HFF-Myc (cell line): ENCODE measurements at regions not wholly inside any gene's neighbourhood (a gene's known extent, or its start where the extent isn't known, plus 50 kb on each side); places are given as distances from the start of the nearest gene placed in this dataset.

ENCODE experiments used
- DNase-seq: peaks from one replicate; pipeline ENCODE4 v3.0.0-alpha.2; 2011; ENCODE audit warnings: low read depth; ENCODE audit errors: extremely low read depth
- H3K4me3 ChIP-seq: replicated peaks from 2 replicates; pipeline ENCODE4 v1.5.1; 2011; ENCODE audit warnings: low read depth, mild to moderate bottlenecking, control low read depth, low read length
- TF ChIP-seq, protein P1 (sequence below): IDR thresholded peaks from 2 replicates; pipeline ENCODE4 v1.5.1; 2012; ENCODE audit warnings: mild to moderate bottlenecking, low read depth, low read length, control low read depth; ENCODE audit errors: missing control alignments

DNA sequence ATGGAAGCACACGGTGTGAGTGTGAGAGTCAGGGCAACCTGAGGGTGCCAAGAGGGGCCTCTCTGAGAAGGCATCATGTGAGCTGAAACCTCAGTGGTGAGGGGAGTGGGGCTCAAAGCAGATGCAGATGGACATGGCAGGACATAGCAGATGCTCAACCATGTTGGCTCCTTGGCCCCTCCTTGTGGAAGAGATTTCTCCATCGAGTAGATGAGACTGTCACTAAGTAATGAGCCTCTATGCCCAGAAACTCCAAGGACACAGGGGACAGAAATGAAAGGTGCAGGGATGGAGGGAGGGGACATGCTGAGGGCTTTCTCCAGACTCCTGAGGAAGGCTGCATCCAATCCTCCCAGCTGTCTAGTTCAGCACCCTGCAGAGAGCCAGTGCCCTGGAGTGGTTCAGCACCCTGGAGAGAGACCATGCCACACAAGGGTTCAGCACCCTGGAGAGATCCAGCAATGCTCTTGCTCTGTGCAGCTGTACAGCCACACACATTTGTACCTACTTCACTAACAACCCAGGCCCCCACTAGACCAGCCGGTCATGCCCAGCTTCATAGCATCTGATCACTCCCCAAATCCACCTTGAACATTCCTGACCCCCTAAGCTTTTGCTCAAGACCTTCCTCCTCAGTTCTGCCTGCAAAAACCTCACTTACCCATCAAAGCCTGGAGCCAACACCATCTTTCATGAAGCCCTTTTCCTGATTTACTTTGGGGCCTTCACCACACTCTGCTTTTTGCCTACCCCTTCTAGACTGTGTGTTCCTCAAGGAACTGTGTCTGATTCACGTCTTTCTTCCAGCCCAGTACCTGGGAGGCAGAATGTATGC, 252.0 kb downstream of the CTTN start:
- peak; percentile 17 for DNase-seq
- TF ChIP-seq, protein P1, sequence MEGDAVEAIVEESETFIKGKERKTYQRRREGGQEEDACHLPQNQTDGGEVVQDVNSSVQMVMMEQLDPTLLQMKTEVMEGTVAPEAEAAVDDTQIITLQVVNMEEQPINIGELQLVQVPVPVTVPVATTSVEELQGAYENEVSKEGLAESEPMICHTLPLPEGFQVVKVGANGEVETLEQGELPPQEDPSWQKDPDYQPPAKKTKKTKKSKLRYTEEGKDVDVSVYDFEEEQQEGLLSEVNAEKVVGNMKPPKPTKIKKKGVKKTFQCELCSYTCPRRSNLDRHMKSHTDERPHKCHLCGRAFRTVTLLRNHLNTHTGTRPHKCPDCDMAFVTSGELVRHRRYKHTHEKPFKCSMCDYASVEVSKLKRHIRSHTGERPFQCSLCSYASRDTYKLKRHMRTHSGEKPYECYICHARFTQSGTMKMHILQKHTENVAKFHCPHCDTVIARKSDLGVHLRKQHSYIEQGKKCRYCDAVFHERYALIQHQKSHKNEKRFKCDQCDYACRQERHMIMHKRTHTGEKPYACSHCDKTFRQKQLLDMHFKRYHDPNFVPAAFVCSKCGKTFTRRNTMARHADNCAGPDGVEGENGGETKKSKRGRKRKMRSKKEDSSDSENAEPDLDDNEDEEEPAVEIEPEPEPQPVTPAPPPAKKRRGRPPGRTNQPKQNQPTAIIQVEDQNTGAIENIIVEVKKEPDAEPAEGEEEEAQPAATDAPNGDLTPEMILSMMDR = no peak
- H3K4me3 ChIP-seq = no peak overlapping the region

GRCh38 chr11:70651031-70651430, 252.7 kb downstream of the CTTN start:
- TF ChIP-seq, protein P1 = no peak
- no peak for DNase-seq
- H3K4me3 ChIP-seq = no peak overlapping the region

- TF ChIP-seq, protein P1 = no peak
- no peak overlapping the region for H3K4me3 ChIP-seq
- DNase-seq = no peak
These were observed 255.7 kb downstream of the CTTN start for GRCh38 chr11:70654016-70654415.

- no peak for DNase-seq
- H3K4me3 ChIP-seq = no peak overlapping the region
- TF ChIP-seq, protein P1 = no peak
These were observed 257.5 kb downstream of the CTTN start for GRCh38 chr11:70655816-70656215.

- DNase-seq = no peak
- no peak overlapping the region for H3K4me3 ChIP-seq
- TF ChIP-seq, protein P1 = no peak
These were observed 257.9 kb downstream of the CTTN start for GRCh38 chr11:70656252-70656651.

- no peak overlapping the region for H3K4me3 ChIP-seq
- TF ChIP-seq, protein P1 = no peak
- no peak for DNase-seq
These were observed 261.9 kb downstream of the CTTN start for GRCh38 chr11:70660059-70660888.
